ENCODE measurements at regions not wholly inside any gene's neighbourhood (a gene's known extent, or its start where the extent isn't known, plus 50 kb on each side); places are given as distances from the start of the nearest gene placed in this dataset.

GRCh38 chr7:21123586-21123985 is 304.3 kb upstream of the SP4 start:
- TF ChIP-seq CTCF (conservative IDR thresholded peaks at IDR 0.05; ENCODE audit: low read depth, low read length), result no peak
- TF ChIP-seq SMC3 (IDR thresholded peaks at IDR 0.05; ENCODE audit: low read depth, low read length), result no peak
- no peak for TF ChIP-seq RAD21 (IDR thresholded peaks at IDR 0.05; ENCODE audit: low read length)
- TF ChIP-seq RCOR1 (IDR thresholded peaks at IDR 0.05; ENCODE audit: insufficient replicate concordance, low read length), result no peak
- no peak for TF ChIP-seq FOS (IDR thresholded peaks at IDR 0.05; ENCODE audit: low read depth, low read length)
- TF ChIP-seq POLR2A (IDR thresholded peaks at IDR 0.05; ENCODE audit: low read depth, low read length), result no peak
- TF ChIP-seq USF2 (IDR thresholded peaks at IDR 0.05; ENCODE audit: low read depth, low read length), result no peak
